ENCODE measurements at regions not wholly inside any gene's neighbourhood (a gene's known extent, or its start where the extent isn't known, plus 50 kb on each side); places are given as distances from the start of the nearest gene placed in this dataset.

GRCh38 chr20:48324744-48325143 is 503.1 kb downstream of the PREX1 start:
- DNase-seq = no peak

GRCh38 chr20:48321271-48321670 is 506.5 kb downstream of the PREX1 start:
- no peak for DNase-seq

- no peak for DNase-seq
These were observed 507.7 kb downstream of the PREX1 start for GRCh38 chr20:48319943-48320584.

- no peak for DNase-seq
These were observed 510.2 kb downstream of the PREX1 start for GRCh38 chr20:48317578-48317977.

GRCh38 chr20:48314925-48315592 is 512.7 kb downstream of the PREX1 start:
- no peak for DNase-seq

- no peak for DNase-seq
These were observed 514.5 kb downstream of the PREX1 start for GRCh38 chr20:48313324-48313723.

GRCh38 chr20:48311956-48312355 is 515.8 kb downstream of the PREX1 start:
- DNase-seq = no peak

- no peak for DNase-seq
These were observed 517.5 kb downstream of the PREX1 start for GRCh38 chr20:48310305-48310704.

GRCh38 chr20:48309293-48309692 is 518.5 kb downstream of the PREX1 start:
- no peak for DNase-seq

- DNase-seq = no peak
These were observed 518.9 kb downstream of the PREX1 start for GRCh38 chr20:48308882-48309281.

GRCh38 chr20:48308232-48308781 is 519.5 kb downstream of the PREX1 start:
- DNase-seq = no peak

- DNase-seq = no peak
These were observed 520.5 kb downstream of the PREX1 start for GRCh38 chr20:48307277-48307676.

- no peak for DNase-seq
These were observed 517.7 kb upstream of the SULF2 start for GRCh38 chr20:48302844-48303542.

GRCh38 chr20:48302149-48302548 is 516.9 kb upstream of the SULF2 start:
- no peak for DNase-seq

GRCh38 chr20:48301189-48301588 is 515.9 kb upstream of the SULF2 start:
- no peak for DNase-seq

GRCh38 chr20:48300529-48300928 is 515.2 kb upstream of the SULF2 start:
- no peak for DNase-seq

- DNase-seq = no peak
These were observed 513.7 kb upstream of the SULF2 start for GRCh38 chr20:48298851-48299484.

GRCh38 chr20:48298433-48298832 is 513.2 kb upstream of the SULF2 start:
- DNase-seq = no peak

- no peak for DNase-seq
These were observed 510.7 kb upstream of the SULF2 start for GRCh38 chr20:48295966-48296421.

- no peak for DNase-seq
These were observed 510.2 kb upstream of the SULF2 start for GRCh38 chr20:48295445-48295903.

- no peak for DNase-seq
These were observed 509.7 kb upstream of the SULF2 start for GRCh38 chr20:48294942-48295341.

- no peak for DNase-seq
These were observed 508.9 kb upstream of the SULF2 start for GRCh38 chr20:48294196-48294595.

GRCh38 chr20:48293671-48294070 is 508.4 kb upstream of the SULF2 start:
- no peak for DNase-seq

All from GDM1 (cell line).